Nephron progenitor cell (in vitro differentiated cells): ENCODE measurements at regions not wholly inside any gene's neighbourhood (a gene's known extent, or its start where the extent isn't known, plus 50 kb on each side); places are given as distances from the start of the nearest gene placed in this dataset.
"Not testable (repeated sequence)": the region's sequence is repeated elsewhere in the genome, so short reads cannot be mapped to it uniquely, and the experiment has no call there.

Experiments
- DNase-seq: peaks from one replicate; pipeline ENCODE4 v3.0.0; 2021
- H3K27ac Mint-ChIP-seq: 2 replicates; pipeline ENCODE4 v1.8.0; 2021; ENCODE audit warnings: mild to moderate bottlenecking, moderate library complexity, mixed read lengths
- H3K27me3 Mint-ChIP-seq: 2 replicates; pipeline ENCODE4 v1.8.0; 2021; ENCODE audit warnings: mild to moderate bottlenecking, low read depth, mixed read lengths; ENCODE audit not compliant: poor library complexity
- H3K36me3 Mint-ChIP-seq: 2 replicates; pipeline ENCODE4 v1.8.0; 2021; ENCODE audit warnings: low read depth, mixed read lengths
- H3K4me1 Mint-ChIP-seq: 2 replicates; pipeline ENCODE4 v1.8.0; 2021; ENCODE audit warnings: mixed read lengths
- H3K4me3 Mint-ChIP-seq: 2 replicates; pipeline ENCODE4 v1.8.0; 2021; ENCODE audit warnings: mild to moderate bottlenecking, moderate library complexity, mixed read lengths
- H3K9me3 Mint-ChIP-seq: 2 replicates; pipeline ENCODE4 v1.8.0; 2021; ENCODE audit warnings: mild to moderate bottlenecking, moderate library complexity, mixed read lengths
- TF ChIP-seq, protein P1 (sequence below): fragments of 200-600 bp; sonication (generic); IDR thresholded peaks from 2 replicates; pipeline ENCODE4 v1.5.0; 2021; ENCODE audit warnings: antibody characterized with exemption

- peaks cover 15% of the 10 kb centered on the region for H3K27me3 Mint-ChIP-seq
- H3K4me1 Mint-ChIP-seq = peaks cover 10% of the 10 kb centered on the region
- no peak overlapping the region for H3K4me3 Mint-ChIP-seq
- no peak overlapping the region for H3K27ac Mint-ChIP-seq
- DNase-seq = no peak
- H3K9me3 Mint-ChIP-seq = no peaks in the 10 kb centered on the region
- no peaks in the 10 kb centered on the region for H3K36me3 Mint-ChIP-seq
- TF ChIP-seq, protein P1, sequence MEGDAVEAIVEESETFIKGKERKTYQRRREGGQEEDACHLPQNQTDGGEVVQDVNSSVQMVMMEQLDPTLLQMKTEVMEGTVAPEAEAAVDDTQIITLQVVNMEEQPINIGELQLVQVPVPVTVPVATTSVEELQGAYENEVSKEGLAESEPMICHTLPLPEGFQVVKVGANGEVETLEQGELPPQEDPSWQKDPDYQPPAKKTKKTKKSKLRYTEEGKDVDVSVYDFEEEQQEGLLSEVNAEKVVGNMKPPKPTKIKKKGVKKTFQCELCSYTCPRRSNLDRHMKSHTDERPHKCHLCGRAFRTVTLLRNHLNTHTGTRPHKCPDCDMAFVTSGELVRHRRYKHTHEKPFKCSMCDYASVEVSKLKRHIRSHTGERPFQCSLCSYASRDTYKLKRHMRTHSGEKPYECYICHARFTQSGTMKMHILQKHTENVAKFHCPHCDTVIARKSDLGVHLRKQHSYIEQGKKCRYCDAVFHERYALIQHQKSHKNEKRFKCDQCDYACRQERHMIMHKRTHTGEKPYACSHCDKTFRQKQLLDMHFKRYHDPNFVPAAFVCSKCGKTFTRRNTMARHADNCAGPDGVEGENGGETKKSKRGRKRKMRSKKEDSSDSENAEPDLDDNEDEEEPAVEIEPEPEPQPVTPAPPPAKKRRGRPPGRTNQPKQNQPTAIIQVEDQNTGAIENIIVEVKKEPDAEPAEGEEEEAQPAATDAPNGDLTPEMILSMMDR = no peak
Observed at GRCh38 chr6:90890683-90891330, 303.9 kb upstream of the MAP3K7 start.

DNA sequence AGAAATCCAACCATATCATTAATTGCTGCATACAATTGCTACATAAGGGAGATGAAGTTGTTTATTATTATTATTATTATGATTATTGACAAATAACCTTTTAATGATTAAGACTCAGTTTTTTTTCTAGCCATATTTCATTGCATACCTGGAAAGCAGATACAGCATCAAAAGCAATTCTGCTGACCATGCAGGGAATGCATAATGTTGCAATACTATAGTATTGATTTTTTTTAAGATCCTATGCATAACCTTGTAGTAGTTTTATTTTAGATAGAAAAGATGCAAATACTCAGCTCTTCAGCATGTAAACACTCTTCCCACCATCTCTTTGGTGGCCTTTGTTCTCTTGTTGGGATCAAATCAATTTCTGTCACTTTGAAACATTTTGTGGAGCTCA, 300.9 kb upstream of the MAP3K7 start:
- H3K9me3 Mint-ChIP-seq = peaks cover 25% of the 10 kb centered on the region
- DNase-seq = no peak
- H3K4me3 Mint-ChIP-seq = no peak overlapping the region
- H3K27me3 Mint-ChIP-seq = peaks cover 9% of the 10 kb centered on the region
- peaks cover 13% of the 10 kb centered on the region for H3K4me1 Mint-ChIP-seq
- H3K36me3 Mint-ChIP-seq = peaks cover 10% of the 10 kb centered on the region
- H3K27ac Mint-ChIP-seq = no peak overlapping the region
- TF ChIP-seq, protein P1 = no peak

DNA sequence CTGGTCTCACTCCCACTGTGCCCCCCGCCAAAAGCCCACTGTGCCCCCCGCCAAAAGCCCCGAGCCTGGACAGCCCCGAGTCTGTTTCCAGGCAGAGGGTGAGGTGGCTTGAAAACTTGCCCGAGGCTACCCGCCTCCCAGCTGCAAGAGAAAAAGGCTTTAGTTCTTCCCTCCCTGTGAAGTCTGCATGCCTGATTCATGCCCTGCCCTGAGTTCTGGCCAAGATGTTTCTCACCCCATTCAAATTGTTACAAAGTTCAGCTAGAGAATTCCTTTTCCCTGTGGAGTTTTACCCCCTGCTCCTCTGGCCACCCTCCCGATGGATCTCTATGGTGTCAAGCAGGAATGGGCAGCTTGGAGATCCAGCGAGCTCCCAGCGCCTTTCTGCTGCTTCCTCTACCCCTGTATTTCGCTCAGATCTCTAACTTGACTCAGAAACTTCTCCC, 298.8 kb upstream of the MAP3K7 start:
- peak overlapping the region; percentile 90 for H3K27ac Mint-ChIP-seq
- peaks cover 7% of the 10 kb centered on the region for H3K27me3 Mint-ChIP-seq
- no peak for DNase-seq
- peaks cover 45% of the 10 kb centered on the region for H3K9me3 Mint-ChIP-seq
- H3K4me1 Mint-ChIP-seq = peaks cover 5% of the 10 kb centered on the region
- peaks cover 18% of the 10 kb centered on the region for H3K36me3 Mint-ChIP-seq
- TF ChIP-seq, protein P1 = no peak
- no peak overlapping the region for H3K4me3 Mint-ChIP-seq

DNA sequence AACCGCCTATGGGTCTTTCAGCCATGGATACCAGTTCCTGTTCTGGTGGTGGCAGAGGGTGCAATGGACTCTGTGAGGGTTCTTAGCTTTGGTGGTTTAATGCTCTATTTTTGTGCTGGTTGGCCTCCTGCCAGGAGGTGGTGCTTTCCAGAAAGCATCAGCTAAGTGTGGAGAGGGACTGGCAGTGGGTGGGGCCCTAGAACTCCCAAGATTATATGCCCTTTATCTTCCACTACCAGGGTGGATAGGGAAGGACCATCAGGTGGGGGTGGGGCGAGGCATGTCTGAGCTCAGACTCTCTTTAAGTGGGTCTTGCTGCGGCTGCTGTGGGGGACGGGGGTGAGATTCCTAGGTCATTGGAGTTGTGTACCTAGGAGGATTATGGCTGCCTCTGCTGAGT, 298.3 kb upstream of the MAP3K7 start:
- Mint-ChIP-seq H3K36me3 (peaks cover 21% of the 10 kb centered on the region), H3K9me3 (peaks cover 49% of the 10 kb centered on the region)
- not testable (repeated sequence) for DNase-seq, H3K4me1 Mint-ChIP-seq, H3K4me3 Mint-ChIP-seq, H3K27ac Mint-ChIP-seq, H3K27me3 Mint-ChIP-seq

DNA sequence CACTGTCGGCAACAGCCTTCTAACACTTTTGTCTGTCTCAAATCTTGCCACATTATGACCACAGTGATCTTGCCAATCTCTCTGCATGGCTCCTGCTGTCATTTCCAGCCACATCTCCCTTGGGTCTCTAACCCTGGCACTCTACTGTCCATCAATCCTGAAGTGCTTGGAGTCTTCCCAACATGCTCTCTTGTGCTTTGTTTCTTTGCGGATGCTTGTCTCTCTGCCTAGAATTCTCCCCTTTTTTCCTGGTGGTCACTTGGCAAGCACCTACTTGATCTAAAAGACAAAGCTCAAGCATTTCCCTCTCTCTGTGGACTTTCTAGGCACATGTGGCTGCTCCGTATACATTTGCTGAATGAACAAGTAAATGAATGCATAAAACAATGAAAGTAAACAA, 290.7 kb upstream of the MAP3K7 start:
- H3K27ac Mint-ChIP-seq = no peak overlapping the region
- H3K4me1 Mint-ChIP-seq = no peaks in the 10 kb centered on the region
- H3K27me3 Mint-ChIP-seq = peaks cover 7% of the 10 kb centered on the region
- no peak for DNase-seq
- no peak overlapping the region for H3K4me3 Mint-ChIP-seq
- TF ChIP-seq, protein P1 = no peak
- peaks cover 40% of the 10 kb centered on the region for H3K9me3 Mint-ChIP-seq
- peaks cover 10% of the 10 kb centered on the region for H3K36me3 Mint-ChIP-seq

- TF ChIP-seq, protein P1 = no peak
Observed at GRCh38 chr6:90874931-90875330, 288.1 kb upstream of the MAP3K7 start.

More at GRCh38 chr6:90874931-90875330, 288.1 kb upstream of the MAP3K7 start:
- no peak overlapping the region for H3K4me3 Mint-ChIP-seq
- H3K36me3 Mint-ChIP-seq = no peaks in the 10 kb centered on the region
- H3K9me3 Mint-ChIP-seq = peaks cover 17% of the 10 kb centered on the region
- H3K4me1 Mint-ChIP-seq = no peaks in the 10 kb centered on the region
- no peak overlapping the region for H3K27ac Mint-ChIP-seq
- no peak for DNase-seq
- peaks cover 3% of the 10 kb centered on the region for H3K27me3 Mint-ChIP-seq
